IMR-90 (cell line): ENCODE measurements at regions not wholly inside any gene's neighbourhood (a gene's known extent, or its start where the extent isn't known, plus 50 kb on each side); places are given as distances from the start of the nearest gene placed in this dataset.

Experiments used
- ATAC-seq: fragments of 200-7000 bp; cut with Tn5 transposase; 2 replicates; pipeline ENCODE4 v1.9.1; 2020; ENCODE audit warnings: low read depth, mild to moderate bottlenecking, moderate library complexity
- BruUV-seq: library from RNA; stranded (reverse); fragments of 400-500 nt; replicated peaks from 2 replicates; lab custom pipeline; 2021; lab: Mats Ljungman, UMichigan
- CTCF ChIA-PET: fragments of 300-600 bp; formaldehyde crosslinking; extraction: SDS; loops from one replicate; lab custom pipeline; 2021; ENCODE audit warnings: antibody characterized with exemption; lab: Yijun Ruan, JAX
- POLR2A ChIA-PET: fragments of 300-600 bp; sonication (Branson Sonifier 250); formaldehyde crosslinking; loops from one replicate; lab custom pipeline; 2022; ENCODE audit warnings: antibody characterized with exemption; ENCODE audit not compliant: unreplicated experiment; lab: Charles Lee
- DNase-seq: peaks from one replicate; pipeline ENCODE4 v3.0.0; 2013
- H2AFZ ChIP-seq: replicated peaks from 2 replicates; pipeline ENCODE3; 2013; ENCODE audit warnings: low read length, mild to moderate bottlenecking; ENCODE audit not compliant: poor library complexity
- H2AK5ac ChIP-seq: 2 replicates; pipeline ENCODE4 v1.6.1; 2013; ENCODE audit warnings: low read depth, low read length, inconsistent platforms
- H2AK9ac ChIP-seq: replicated peaks from 2 replicates; pipeline ENCODE3; 2013; ENCODE audit warnings: mild to moderate bottlenecking, low read depth, low read length, moderate library complexity; ENCODE audit not compliant: poor library complexity
- H2BK120ac ChIP-seq: 2 replicates; pipeline ENCODE4 v1.6.1; 2013; ENCODE audit warnings: low read depth, low read length, inconsistent platforms
- H2BK15ac ChIP-seq: 3 replicates; pipeline ENCODE4 v1.6.1; 2013; ENCODE audit warnings: low read depth, low read length, inconsistent platforms
- H2BK20ac ChIP-seq: 2 replicates; pipeline ENCODE4 v1.6.1; 2013; ENCODE audit warnings: low read depth, mild to moderate bottlenecking, inconsistent platforms, low read length, moderate library complexity
- H2BK5ac ChIP-seq: 2 replicates; pipeline ENCODE4 v1.6.1; 2013; ENCODE audit warnings: mild to moderate bottlenecking, low read depth, low read length, inconsistent platforms; ENCODE audit not compliant: poor library complexity, severe bottlenecking
- H3K14ac ChIP-seq: replicated peaks from 2 replicates; pipeline ENCODE4 v1.6.1; 2013; ENCODE audit warnings: low read depth, low read length, inconsistent platforms
- H3K18ac ChIP-seq: 2 replicates; pipeline ENCODE4 v1.6.1; 2013; ENCODE audit warnings: low read depth, low read length, control low read depth
- H3K23ac ChIP-seq: 2 replicates; pipeline ENCODE4 v1.6.1; 2013; ENCODE audit warnings: low read depth, low read length, inconsistent platforms
- H3K27ac ChIP-seq: 2 replicates; pipeline ENCODE4 v1.5.1; 2013; ENCODE audit warnings: mild to moderate bottlenecking, control low read depth, low read length; ENCODE audit not compliant: insufficient read depth
- H3K27me3 ChIP-seq: 2 replicates; pipeline ENCODE4 v1.6.1; 2013; ENCODE audit warnings: low read length; ENCODE audit not compliant: control insufficient read depth, insufficient read depth
- H3K36me3 ChIP-seq: 2 replicates; pipeline ENCODE4 v1.6.1; 2013; ENCODE audit warnings: low read length, mixed read lengths; ENCODE audit not compliant: control insufficient read depth, insufficient read depth
- H3K4ac ChIP-seq: 2 replicates; pipeline ENCODE4 v1.6.1; 2013; ENCODE audit warnings: low read depth, low read length, inconsistent platforms
- H3K4me1 ChIP-seq: 2 replicates; pipeline ENCODE4 v1.6.1; 2013; ENCODE audit warnings: low read length, mixed read lengths; ENCODE audit not compliant: control insufficient read depth, insufficient read depth
- H3K4me2 ChIP-seq: 2 replicates; pipeline ENCODE4 v1.6.1; 2013; ENCODE audit warnings: low read depth, mild to moderate bottlenecking, control low read depth, low read length, moderate library complexity
- H3K4me3 ChIP-seq: 2 replicates; pipeline ENCODE4 v1.5.1; 2013; ENCODE audit warnings: low read depth, mild to moderate bottlenecking, control low read depth, low read length, moderate library complexity; ENCODE audit not compliant: insufficient read depth
- H3K56ac ChIP-seq: 2 replicates; pipeline ENCODE4 v1.6.1; 2013; ENCODE audit warnings: low read length, inconsistent platforms; ENCODE audit not compliant: insufficient read depth; ENCODE audit errors: extremely low read depth
- H3K79me1 ChIP-seq, 2 experiments: 2 replicates each; pipeline ENCODE4 v1.6.1; 2013; ENCODE audit warnings: low read length in 2 of 2, inconsistent platforms in 1 of 2, low read depth in 1 of 2
- H3K9ac ChIP-seq: 2 replicates; pipeline ENCODE4 v1.6.1; 2013; ENCODE audit warnings: low read depth, low read length, control low read depth
- H3K9me1 ChIP-seq: 2 replicates; pipeline ENCODE4 v1.6.1; 2013; ENCODE audit warnings: low read length, inconsistent platforms; ENCODE audit not compliant: insufficient read depth
- H3K9me3 ChIP-seq: 2 replicates; pipeline ENCODE4 v1.6.1; 2013; ENCODE audit warnings: low read length; ENCODE audit not compliant: control insufficient read depth, insufficient read depth
- H4K20me1 ChIP-seq: 2 replicates; pipeline ENCODE4 v1.6.1; 2013; ENCODE audit warnings: low read length, inconsistent platforms; ENCODE audit not compliant: insufficient read depth
- H4K5ac ChIP-seq: 2 replicates; pipeline ENCODE4 v1.6.1; 2013; ENCODE audit warnings: mild to moderate bottlenecking, low read depth, low read length, control low read depth
- H4K8ac ChIP-seq, 2 experiments: 2 replicates each; pipeline ENCODE4 v1.6.1; 2013; ENCODE audit warnings: low read depth in 2 of 2, low read length in 2 of 2, control low read depth in 1 of 2, inconsistent platforms in 1 of 2
- H4K91ac ChIP-seq: 2 replicates; pipeline ENCODE4 v1.6.1; 2013; ENCODE audit warnings: low read depth, low read length, inconsistent platforms; ENCODE audit not compliant: insufficient read depth
- BHLHE40 ChIP-seq: fragments of 150-350 bp; IDR thresholded peaks from 2 replicates; pipeline ENCODE4 v1.6.1; 2016; ENCODE audit warnings: mild to moderate bottlenecking, low read depth, low read length
- CHD1 ChIP-seq: IDR thresholded peaks from 2 replicates; pipeline ENCODE4 v1.6.1; 2012; ENCODE audit warnings: low read depth, low read length, improper control_type of control experiment
- ELK1 ChIP-seq: fragments of 150-350 bp; IDR thresholded peaks from 2 replicates; pipeline ENCODE4 v1.6.1; 2016; ENCODE audit warnings: low read depth, mild to moderate bottlenecking, low read length, moderate library complexity, borderline replicate concordance
- MAFK ChIP-seq: IDR thresholded peaks from 2 replicates; pipeline ENCODE4 v1.6.1; 2012; ENCODE audit warnings: low read depth, low read length, improper control_type of control experiment
- NFE2L2 ChIP-seq: fragments of 150-350 bp; IDR thresholded peaks from 2 replicates; pipeline ENCODE4 v1.6.1; 2016; ENCODE audit warnings: low read depth, mild to moderate bottlenecking, low read length
- RFX5 ChIP-seq: IDR thresholded peaks from 2 replicates; pipeline ENCODE4 v1.8.0; 2012; ENCODE audit warnings: low read depth, mild to moderate bottlenecking, low read length, moderate library complexity
- WGBS, 2 experiments: methylation state at CpG; one replicate each; pipeline versions ENCODE4 v1.1.5 to v1.1.7; 2013; ENCODE audit warnings: missing lambda C conversion rate in 2 of 2; ENCODE audit not compliant: insufficient read length in 1 of 2; ENCODE audit errors: extremely low coverage in 2 of 2; 5-methylcytosine and 5-hydroxymethylcytosine counted together
- dilution Hi-C: fragments of 300-500 bp; cut with HindIII; formaldehyde crosslinking; loops from one replicate; pipeline ENCODE4 v1.14.3; 2018; ENCODE audit warnings: low sequenced_read_pairs; ENCODE audit not compliant: unreplicated experiment
- in situ Hi-C: fragments of 300-500 bp; cut with MboI; formaldehyde crosslinking; loops from 3 replicates; pipeline ENCODE4 v1.14.3; 2019; ENCODE audit warnings: low sequenced_read_pairs, inconsistent platforms, mixed read lengths
- intact Hi-C: fragments of 100-400 bp; cut with micrococcal nuclease; formaldehyde crosslinking; loops from 2 replicates; pipeline ENCODE4 v1.10.0; 2022

GRCh38 chr13:111411151-111411858, 90.9 kb downstream of the TEX29 start:
- Histone ChIP-seq H3K23ac (no peak overlapping the region), H4K91ac (no peak overlapping the region), H3K4me3 (no peak overlapping the region), H2AK5ac (no peak overlapping the region), H2BK5ac (no peak overlapping the region), H3K9me1 (no peaks in the 10 kb centered on the region), H4K20me1 (no peaks in the 10 kb centered on the region), H3K56ac (no peak overlapping the region), H4K5ac (no peak overlapping the region), H4K8ac (no peak overlapping the region), H3K18ac (no peak overlapping the region), H3K27me3 (peaks cover 22% of the 10 kb centered on the region), H2BK120ac (no peak overlapping the region), H2AK9ac (no peak overlapping the region), H2BK20ac (no peak overlapping the region), H3K14ac (no peak overlapping the region), H3K36me3 (no peaks in the 10 kb centered on the region), H3K9ac (no peak overlapping the region), H3K79me1 (no peaks in the 10 kb centered on the region), H3K4ac (no peak overlapping the region), H3K27ac (no peak overlapping the region), H3K4me2 (no peak overlapping the region), H3K4me1 (no peaks in the 10 kb centered on the region), H3K9me3 (no peaks in the 10 kb centered on the region), H2AFZ (no peak overlapping the region), H2BK15ac (no peak overlapping the region)
- intact Hi-C loops (no loop called here), in situ Hi-C loops (no loop called here), dilution Hi-C loops (no loop called here)
- POLR2A ChIA-PET, result no interaction called here
- TF ChIP-seq CHD1, result no peak
- no peak for TF ChIP-seq ELK1
- TF ChIP-seq RFX5, result no peak
- no peak for TF ChIP-seq BHLHE40
- TF ChIP-seq MAFK, result no peak
- no peak for TF ChIP-seq NFE2L2
- CTCF ChIA-PET, result interaction anchor here (0.7 to 1.5 kb wide), 2 partner anchors 18 to 29 kb away, joined by 3 read pairs; no protein-coding TSS in a partner anchor
- no TSS peak for BruUV-seq
- 40% methylated on average over 30 of the region's 48 CpGs; no CpG with 5 or more reads in 1 of the 2 experiments for WGBS, 2 experiments
- DNase-seq (no peak), ATAC-seq (no peak)
